ENCODE measurements at regions not wholly inside any gene's neighbourhood (a gene's known extent, or its start where the extent isn't known, plus 50 kb on each side); places are given as distances from the start of the nearest gene placed in this dataset.

DNA sequence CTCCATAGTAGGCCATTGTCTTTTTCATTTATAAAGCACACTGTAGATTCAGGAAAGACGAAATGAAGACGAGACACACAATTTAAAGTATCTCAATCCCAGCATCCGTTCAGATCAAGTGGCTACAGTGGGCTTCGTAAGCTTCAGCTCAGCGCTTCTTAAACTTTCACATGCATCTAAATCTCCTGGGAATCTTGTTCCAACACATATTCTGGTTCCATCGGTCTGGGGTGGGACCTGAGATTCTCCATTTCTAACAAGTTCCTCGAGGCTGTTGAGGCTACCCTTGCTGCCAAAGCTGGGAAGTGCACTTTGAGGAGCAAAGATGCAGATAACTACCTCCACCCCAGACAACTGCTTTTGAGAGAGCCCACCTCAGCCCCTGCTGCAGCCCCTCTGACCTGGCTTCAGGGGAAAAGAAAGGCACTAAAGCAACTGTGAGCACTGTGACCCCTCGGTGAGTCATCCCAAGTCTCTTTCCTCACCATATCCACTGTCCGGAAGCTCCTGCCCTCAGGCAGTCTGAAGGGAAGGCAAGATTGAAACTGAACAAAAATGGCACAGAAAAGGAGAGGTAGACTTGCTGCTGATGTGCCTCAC is 201.1 kb upstream of the FBXO11 start:
- TF ChIP-seq ARNT (IDR thresholded peaks at IDR 0.05) = no peak
- no peak for TF ChIP-seq HDGF (IDR thresholded peaks at IDR 0.05; ENCODE audit: borderline replicate concordance)
- no peak for TF ChIP-seq LEF1 (IDR thresholded peaks at IDR 0.05; ENCODE audit: borderline replicate concordance)
- no peak for TF ChIP-seq BHLHE40 (IDR thresholded peaks at IDR 0.05; ENCODE audit: borderline replicate concordance)
- TF ChIP-seq SUZ12 (IDR thresholded peaks at IDR 0.05) = no peak
- no peak for TF ChIP-seq FOXA1 (IDR thresholded peaks at IDR 0.05)
- TF ChIP-seq SP1 (IDR thresholded peaks at IDR 0.05) = no peak
- no peak for TF ChIP-seq TARDBP (IDR thresholded peaks at IDR 0.05)
- TF ChIP-seq L3MBTL2 (conservative IDR thresholded peaks at IDR 0.05) = no peak
- no peak for TF ChIP-seq ZNF384 (IDR thresholded peaks at IDR 0.05)
- no peak for TF ChIP-seq NFRKB (IDR thresholded peaks at IDR 0.05)
- TF ChIP-seq ELF4 (IDR thresholded peaks at IDR 0.05) = no peak
- TF ChIP-seq FOXM1 (IDR thresholded peaks at IDR 0.05; ENCODE audit: borderline replicate concordance) = no peak
- no peak for TF ChIP-seq FOXK2 (IDR thresholded peaks at IDR 0.05)

All from HEK293T (cell line).